Nephron progenitor cell (in vitro differentiated cells): ENCODE measurements at regions not wholly inside any gene's neighbourhood (a gene's known extent, or its start where the extent isn't known, plus 50 kb on each side); places are given as distances from the start of the nearest gene placed in this dataset.

Experiments used
- DNase-seq: peaks from one replicate; pipeline ENCODE4 v3.0.0; 2021
- H3K27ac Mint-ChIP-seq: 2 replicates; pipeline ENCODE4 v1.8.0; 2021; ENCODE audit warnings: mild to moderate bottlenecking, moderate library complexity, mixed read lengths
- H3K27me3 Mint-ChIP-seq: 2 replicates; pipeline ENCODE4 v1.8.0; 2021; ENCODE audit warnings: mild to moderate bottlenecking, low read depth, mixed read lengths; ENCODE audit not compliant: poor library complexity
- H3K36me3 Mint-ChIP-seq: 2 replicates; pipeline ENCODE4 v1.8.0; 2021; ENCODE audit warnings: low read depth, mixed read lengths
- H3K4me1 Mint-ChIP-seq: 2 replicates; pipeline ENCODE4 v1.8.0; 2021; ENCODE audit warnings: mixed read lengths
- H3K4me3 Mint-ChIP-seq: 2 replicates; pipeline ENCODE4 v1.8.0; 2021; ENCODE audit warnings: mild to moderate bottlenecking, moderate library complexity, mixed read lengths
- H3K9me3 Mint-ChIP-seq: 2 replicates; pipeline ENCODE4 v1.8.0; 2021; ENCODE audit warnings: mild to moderate bottlenecking, moderate library complexity, mixed read lengths
- CTCF ChIP-seq: fragments of 200-600 bp; sonication (generic); IDR thresholded peaks from 2 replicates; pipeline ENCODE4 v1.5.0; 2021; ENCODE audit warnings: antibody characterized with exemption

GRCh38 chr18:40995529-40995928, 959.5 kb upstream of the PIK3C3 start:
- no peak for TF ChIP-seq CTCF
- peaks cover 4% of the 10 kb centered on the region for H3K27me3 Mint-ChIP-seq
- no peaks in the 10 kb centered on the region for H3K36me3 Mint-ChIP-seq
- H3K4me1 Mint-ChIP-seq, result no peaks in the 10 kb centered on the region
- H3K9me3 Mint-ChIP-seq, result peaks cover 6% of the 10 kb centered on the region
- no peak overlapping the region for H3K4me3 Mint-ChIP-seq
- no peak for DNase-seq
- H3K27ac Mint-ChIP-seq, result no peak overlapping the region

GRCh38 chr18:40993363-40993762, 961.7 kb upstream of the PIK3C3 start:
- Mint-ChIP-seq H3K27ac (no peak overlapping the region), H3K27me3 (no peaks in the 10 kb centered on the region), H3K4me1 (no peaks in the 10 kb centered on the region), H3K36me3 (no peaks in the 10 kb centered on the region), H3K9me3 (peaks cover 6% of the 10 kb centered on the region), H3K4me3 (no peak overlapping the region)
- no peak for TF ChIP-seq CTCF
- DNase-seq, result no peak

- TF ChIP-seq CTCF, result no peak
Observed at GRCh38 chr18:40987581-40987980, 967.5 kb upstream of the PIK3C3 start.

GRCh38 chr18:40985436-40985835, 969.6 kb upstream of the PIK3C3 start:
- no peak for DNase-seq
- H3K4me1 Mint-ChIP-seq, result no peaks in the 10 kb centered on the region
- no peak overlapping the region for H3K4me3 Mint-ChIP-seq
- no peaks in the 10 kb centered on the region for H3K9me3 Mint-ChIP-seq
- H3K27ac Mint-ChIP-seq, result no peak overlapping the region
- no peaks in the 10 kb centered on the region for H3K36me3 Mint-ChIP-seq
- no peaks in the 10 kb centered on the region for H3K27me3 Mint-ChIP-seq
- TF ChIP-seq CTCF, result no peak

More at GRCh38 chr18:40987581-40987980, 967.5 kb upstream of the PIK3C3 start:
- Mint-ChIP-seq H3K9me3 (no peaks in the 10 kb centered on the region), H3K27ac (no peak overlapping the region), H3K4me3 (no peak overlapping the region), H3K27me3 (no peaks in the 10 kb centered on the region), H3K36me3 (no peaks in the 10 kb centered on the region), H3K4me1 (no peaks in the 10 kb centered on the region)
- no peak for DNase-seq

GRCh38 chr18:40984856-40985255, 970.2 kb upstream of the PIK3C3 start:
- Mint-ChIP-seq H3K4me3 (no peak overlapping the region), H3K27me3 (no peaks in the 10 kb centered on the region), H3K4me1 (no peaks in the 10 kb centered on the region), H3K36me3 (no peaks in the 10 kb centered on the region), H3K27ac (no peak overlapping the region), H3K9me3 (no peaks in the 10 kb centered on the region)
- no peak for DNase-seq
- TF ChIP-seq CTCF, result no peak

- DNase-seq, result no peak
- TF ChIP-seq CTCF, result no peak
- Mint-ChIP-seq H3K9me3 (no peaks in the 10 kb centered on the region), H3K27ac (no peak overlapping the region), H3K4me1 (peaks cover 4% of the 10 kb centered on the region), H3K27me3 (no peaks in the 10 kb centered on the region), H3K36me3 (no peaks in the 10 kb centered on the region), H3K4me3 (no peak overlapping the region)
Observed at GRCh38 chr18:40983835-40984234, 971.2 kb upstream of the PIK3C3 start.
